Stimulated activated CD8-positive, alpha-beta memory T cell treated with anti-CD3 and anti-CD28 coated beads, Interleukin-4, amount 100 ng/mL, for 48 hours (primary cell): ENCODE measurements at regions not wholly inside any gene's neighbourhood (a gene's known extent, or its start where the extent isn't known, plus 50 kb on each side); places are given as distances from the start of the nearest gene placed in this dataset.

Source experiments
- DNase-seq: peaks from one replicate; pipeline ENCODE4 v3.0.0-alpha.2; 2020

- peak; percentile 42 for DNase-seq
Observed at GRCh38 chr15:70555713-70556112, 207.6 kb downstream of the UACA start.

GRCh38 chr15:70547846-70548487 lies 215.4 kb downstream of the UACA start:
- no peak for DNase-seq

- peak; percentile 23 for DNase-seq
Observed at GRCh38 chr15:70545526-70545925, 217.8 kb downstream of the UACA start.

- DNase-seq: peak; percentile 16
Observed at GRCh38 chr15:70541511-70541910, 221.8 kb downstream of the UACA start.

GRCh38 chr15:70539912-70540530 lies 223.3 kb downstream of the UACA start:
- DNase-seq: peak; percentile 7

GRCh38 chr15:70539409-70539808 lies 223.9 kb downstream of the UACA start:
- no peak for DNase-seq

- DNase-seq: no peak
Observed at GRCh38 chr15:70538278-70538677, 225.1 kb downstream of the UACA start.

GRCh38 chr15:70535955-70536338 lies 227.4 kb downstream of the UACA start:
- no peak for DNase-seq

- peak; percentile 57 for DNase-seq
Observed at GRCh38 chr15:70535071-70535954, 228.0 kb downstream of the UACA start.

- DNase-seq: no peak
Observed at GRCh38 chr15:70533931-70534742, 229.2 kb downstream of the UACA start.

GRCh38 chr15:70532531-70533186 lies 230.7 kb downstream of the UACA start:
- DNase-seq: no peak

- no peak for DNase-seq
Observed at GRCh38 chr15:70531576-70531975, 231.8 kb downstream of the UACA start.

- DNase-seq: no peak
Observed at GRCh38 chr15:70530906-70531305, 232.5 kb downstream of the UACA start.

GRCh38 chr15:70530503-70530902 lies 232.9 kb downstream of the UACA start:
- DNase-seq: no peak

GRCh38 chr15:70530017-70530499 lies 233.3 kb downstream of the UACA start:
- no peak for DNase-seq

GRCh38 chr15:70528816-70529215 lies 234.5 kb downstream of the UACA start:
- DNase-seq: no peak

- DNase-seq: peak; percentile 67
Observed at GRCh38 chr15:70528270-70528706, 235.1 kb downstream of the UACA start.

GRCh38 chr15:70526974-70527325 lies 236.4 kb downstream of the UACA start:
- peak; percentile 4 for DNase-seq

- peak; percentile 27 for DNase-seq
Observed at GRCh38 chr15:70526221-70526973, 237.0 kb downstream of the UACA start.

GRCh38 chr15:70525551-70525950 lies 237.8 kb downstream of the UACA start:
- DNase-seq: no peak

- DNase-seq: no peak
Observed at GRCh38 chr15:70524470-70524869, 238.9 kb downstream of the UACA start.
